ENCODE measurements at regions not wholly inside any gene's neighbourhood (a gene's known extent, or its start where the extent isn't known, plus 50 kb on each side); places are given as distances from the start of the nearest gene placed in this dataset.

DNA sequence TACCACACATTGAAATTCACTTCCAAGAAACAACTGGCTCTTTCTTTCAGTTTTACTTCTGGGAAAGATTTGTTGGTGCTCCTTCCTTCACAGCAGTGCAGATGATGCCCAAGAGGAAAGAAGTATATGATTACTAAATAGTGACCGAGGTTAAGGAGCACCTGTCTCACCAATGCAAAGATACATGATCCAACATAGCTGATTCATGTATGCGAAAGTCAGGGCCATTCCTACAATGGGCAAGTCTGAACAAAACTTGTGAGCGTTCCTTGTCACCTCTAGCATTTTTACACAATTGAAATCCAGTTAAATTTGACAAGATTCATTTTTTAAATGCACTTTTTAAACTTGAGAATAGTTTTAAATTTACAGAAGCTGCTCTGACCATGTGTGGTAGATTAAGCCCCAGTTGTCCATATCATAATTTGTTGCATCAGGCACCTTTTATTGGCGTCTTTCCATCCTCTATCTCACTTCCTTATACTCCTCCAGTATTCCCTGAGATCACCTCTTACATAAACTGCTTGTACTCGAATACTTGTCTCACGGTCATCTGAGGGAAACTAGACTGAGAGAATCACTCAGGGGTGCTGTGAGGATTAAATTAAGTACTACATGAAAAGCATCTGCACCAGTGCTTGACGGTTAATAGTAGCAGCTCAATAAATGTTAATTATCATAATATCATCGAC lies 438.8 kb upstream of the CDH20 start:
- no peak for TF ChIP-seq CTCF (IDR thresholded peaks at IDR 0.05 in 8 of 11, conservative IDR thresholded peaks at IDR 0.05 in 3 of 11)
- TF ChIP-seq POLR2AphosphoS5 (IDR thresholded peaks at IDR 0.05), result no peak
- no peak for TF ChIP-seq POLR2A (IDR thresholded peaks at IDR 0.05)
